A673 (cell line): ENCODE measurements at regions not wholly inside any gene's neighbourhood (a gene's known extent, or its start where the extent isn't known, plus 50 kb on each side); places are given as distances from the start of the nearest gene placed in this dataset.

Experiments used
- BruUV-seq: library from RNA; stranded (reverse); fragments of 400-500 nt; replicated peaks from 2 replicates; lab custom pipeline; 2021; lab: Mats Ljungman, UMichigan
- CTCF ChIA-PET: fragments of 300-600 bp; sonication (Branson Sonifier 250); formaldehyde crosslinking; loops from one replicate; lab custom pipeline; 2022; ENCODE audit warnings: antibody characterized with exemption; lab: Charles Lee
- POLR2A ChIA-PET: fragments of 300-600 bp; sonication (Branson Sonifier 250); formaldehyde crosslinking; loops from one replicate; lab custom pipeline; 2022; ENCODE audit warnings: antibody characterized with exemption; ENCODE audit not compliant: low non-redundant PET; lab: Charles Lee
- DNase-seq: peaks from one replicate; pipeline ENCODE4 v3.0.0-alpha.2; 2015; ENCODE audit warnings: low spot score
- H3K27ac ChIP-seq: fragments of 200-600 bp; sonication (generic); 2 replicates; pipeline ENCODE4 v1.5.1; 2016; ENCODE audit warnings: mixed run types, low read depth, mild to moderate bottlenecking, mixed read lengths, antibody characterized with exemption, low read length; ENCODE audit not compliant: poor library complexity, severe bottlenecking
- H3K27me3 ChIP-seq: fragments of 200-600 bp; sonication (generic); replicated peaks from 2 replicates; pipeline ENCODE4 v1.6.1; 2017; ENCODE audit warnings: mixed run types, low read depth, mild to moderate bottlenecking, mixed read lengths, antibody characterized with exemption, low read length; ENCODE audit not compliant: insufficient read depth, poor library complexity
- H3K36me3 ChIP-seq: fragments of 200-600 bp; sonication (generic); 2 replicates; pipeline ENCODE4 v1.6.1; 2016; ENCODE audit warnings: mixed run types, mild to moderate bottlenecking, mixed read lengths, antibody characterized with exemption, low read length; ENCODE audit not compliant: insufficient read depth, poor library complexity, severe bottlenecking
- H3K4me1 ChIP-seq: fragments of 200-600 bp; sonication (generic); 2 replicates; pipeline ENCODE4 v1.6.1; 2017; ENCODE audit warnings: mixed run types, mild to moderate bottlenecking, mixed read lengths, antibody characterized with exemption, low read length; ENCODE audit not compliant: insufficient read depth, poor library complexity, severe bottlenecking
- H3K4me3 ChIP-seq: fragments of 200-600 bp; sonication (generic); 2 replicates; pipeline ENCODE4 v1.5.1; 2016; ENCODE audit warnings: low read depth, mixed run types, mild to moderate bottlenecking, mixed read lengths, low read length; ENCODE audit not compliant: poor library complexity, severe bottlenecking
- H3K9me3 ChIP-seq: fragments of 200-600 bp; sonication (generic); 2 replicates; pipeline ENCODE4 v1.6.1; 2016; ENCODE audit warnings: mixed run types, low read depth, mild to moderate bottlenecking, mixed read lengths, antibody characterized with exemption, low read length; ENCODE audit not compliant: poor library complexity, severe bottlenecking
- EZH2 ChIP-seq: fragments of 200-600 bp; sonication (generic); IDR thresholded peaks from 2 replicates; pipeline ENCODE4 v1.6.1; 2017; ENCODE audit warnings: borderline replicate concordance, low read depth, mild to moderate bottlenecking, mixed read lengths, antibody characterized with exemption, low read length; ENCODE audit not compliant: poor library complexity, severe bottlenecking
- intact Hi-C: fragments of 100-400 bp; cut with micrococcal nuclease; formaldehyde crosslinking; loops from one replicate; pipeline ENCODE4 v1.10.0; 2022; ENCODE audit not compliant: unreplicated experiment
- TF ChIP-seq, protein P1 (sequence below): fragments of 300-800, 200-600 bp; sonication (generic); conservative IDR thresholded peaks from 2 replicates; pipeline ENCODE4 v1.5.1; 2017; ENCODE audit warnings: low read depth, mild to moderate bottlenecking, antibody characterized with exemption, low read length, moderate library complexity, mixed read lengths

DNA sequence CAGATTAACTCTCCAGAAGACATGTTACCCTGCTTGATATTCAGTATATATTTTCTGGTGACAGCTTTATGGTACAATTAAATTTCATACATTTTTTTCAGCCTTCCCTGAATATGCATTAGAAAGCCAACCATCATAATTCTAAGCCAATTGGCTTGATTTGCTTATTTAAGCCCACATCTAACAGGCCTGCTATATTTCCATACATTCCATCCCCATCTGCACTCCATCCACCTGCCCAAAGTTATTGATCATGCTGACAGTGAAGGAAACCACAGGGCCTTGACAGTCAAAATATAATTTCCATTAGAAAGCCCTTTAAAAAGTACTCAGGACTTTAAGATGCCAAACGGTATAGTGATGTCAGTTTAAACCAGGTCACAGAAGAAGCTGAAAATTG lies 164.3 kb downstream of the GXYLT1 start:
- H3K27ac ChIP-seq: no peak overlapping the region
- H3K27me3 ChIP-seq: no peaks in the 10 kb centered on the region
- no peaks in the 10 kb centered on the region for H3K9me3 ChIP-seq
- peaks cover 47% of the 10 kb centered on the region for H3K4me1 ChIP-seq
- no peak overlapping the region for H3K4me3 ChIP-seq
- ChIA-PET POLR2A (no interaction called here), CTCF (interaction anchor here (0.6 kb wide), 1 partner anchor 47 kb away, joined by 5 read pairs; no protein-coding TSS in a partner anchor)
- intact Hi-C loops: no loop called here
- DNase-seq: no peak
- H3K36me3 ChIP-seq: no peaks in the 10 kb centered on the region
- BruUV-seq: no TSS peak
- TF ChIP-seq EZH2: no peak
- TF ChIP-seq, protein P1, sequence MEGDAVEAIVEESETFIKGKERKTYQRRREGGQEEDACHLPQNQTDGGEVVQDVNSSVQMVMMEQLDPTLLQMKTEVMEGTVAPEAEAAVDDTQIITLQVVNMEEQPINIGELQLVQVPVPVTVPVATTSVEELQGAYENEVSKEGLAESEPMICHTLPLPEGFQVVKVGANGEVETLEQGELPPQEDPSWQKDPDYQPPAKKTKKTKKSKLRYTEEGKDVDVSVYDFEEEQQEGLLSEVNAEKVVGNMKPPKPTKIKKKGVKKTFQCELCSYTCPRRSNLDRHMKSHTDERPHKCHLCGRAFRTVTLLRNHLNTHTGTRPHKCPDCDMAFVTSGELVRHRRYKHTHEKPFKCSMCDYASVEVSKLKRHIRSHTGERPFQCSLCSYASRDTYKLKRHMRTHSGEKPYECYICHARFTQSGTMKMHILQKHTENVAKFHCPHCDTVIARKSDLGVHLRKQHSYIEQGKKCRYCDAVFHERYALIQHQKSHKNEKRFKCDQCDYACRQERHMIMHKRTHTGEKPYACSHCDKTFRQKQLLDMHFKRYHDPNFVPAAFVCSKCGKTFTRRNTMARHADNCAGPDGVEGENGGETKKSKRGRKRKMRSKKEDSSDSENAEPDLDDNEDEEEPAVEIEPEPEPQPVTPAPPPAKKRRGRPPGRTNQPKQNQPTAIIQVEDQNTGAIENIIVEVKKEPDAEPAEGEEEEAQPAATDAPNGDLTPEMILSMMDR: no peak

DNA sequence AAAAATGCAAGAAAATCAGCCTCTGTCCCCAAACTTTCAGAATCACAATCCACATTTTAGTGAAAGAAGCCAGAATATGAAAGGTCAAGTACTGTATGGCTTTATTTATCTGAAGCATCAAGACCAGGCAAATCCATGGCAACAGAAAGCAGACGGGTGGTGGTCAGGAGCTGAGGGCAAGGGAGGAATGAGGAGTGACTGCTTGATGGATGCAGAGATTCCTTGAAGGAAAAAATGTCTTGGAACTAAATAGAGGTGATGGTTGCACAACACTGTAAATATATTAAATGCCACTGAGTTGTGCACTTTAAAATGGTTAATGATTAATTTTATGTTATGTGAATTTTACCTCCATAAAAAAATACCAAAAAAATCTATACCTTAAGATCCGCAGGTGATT lies 165.1 kb downstream of the GXYLT1 start:
- no peak for DNase-seq
- no peak for TF ChIP-seq EZH2
- TF ChIP-seq, protein P1: no peak
- Histone ChIP-seq H3K4me3 (no peak overlapping the region), H3K36me3 (no peaks in the 10 kb centered on the region), H3K9me3 (no peaks in the 10 kb centered on the region), H3K27ac (no peak overlapping the region), H3K27me3 (no peaks in the 10 kb centered on the region), H3K4me1 (peaks cover 47% of the 10 kb centered on the region)
- no TSS peak for BruUV-seq
- ChIA-PET CTCF (interaction anchor here (0.6 kb wide), 1 partner anchor 46 kb away, joined by 5 read pairs; no protein-coding TSS in a partner anchor), POLR2A (no interaction called here)
- intact Hi-C loops: no loop called here

GRCh38 chr12:41972598-41972997 lies 172.1 kb downstream of the GXYLT1 start:
- Histone ChIP-seq H3K27ac (no peak overlapping the region), H3K36me3 (no peaks in the 10 kb centered on the region), H3K4me1 (peaks cover 13% of the 10 kb centered on the region), H3K9me3 (no peaks in the 10 kb centered on the region), H3K4me3 (no peak overlapping the region), H3K27me3 (no peaks in the 10 kb centered on the region)
- DNase-seq: no peak
- BruUV-seq: no TSS peak
- CTCF ChIA-PET: no interaction called here
- intact Hi-C loops: no loop called here
- no peak for TF ChIP-seq EZH2
- TF ChIP-seq, protein P1: no peak
- POLR2A ChIA-PET: no interaction called here
